Activated B cell treated with CpG ODN at 0.5 μM for 24 hours (primary cell): ENCODE measurements at regions not wholly inside any gene's neighbourhood (a gene's known extent, or its start where the extent isn't known, plus 50 kb on each side); places are given as distances from the start of the nearest gene placed in this dataset.

Experiments
- ATAC-seq: fragments of 200-7000 bp; cut with Tn5 transposase; one replicate; pipeline ENCODE4 v1.10.0; 2021; ENCODE audit warnings: low read depth, mild to moderate bottlenecking, moderate library complexity
- CTCF ChIA-PET: fragments of 350-600 bp; sonication (Branson Sonifier 250); formaldehyde crosslinking; loops from one replicate; lab custom pipeline; 2021; ENCODE audit warnings: antibody characterized with exemption; lab: Charles Lee
- POLR2A ChIA-PET: fragments of 350-600 bp; sonication (Branson Sonifier 250); formaldehyde crosslinking; loops from one replicate; lab custom pipeline; 2021; ENCODE audit warnings: antibody characterized with exemption; lab: Charles Lee
- DNase-seq: peaks from one replicate; pipeline ENCODE4 v3.0.0; 2022
- H3K27ac Mint-ChIP-seq: one replicate; pipeline ENCODE4 v1.8.0; 2020; ENCODE audit warnings: mixed read lengths
- H3K27me3 Mint-ChIP-seq: one replicate; pipeline ENCODE4 v1.8.0; 2021; ENCODE audit warnings: mixed read lengths
- H3K36me3 Mint-ChIP-seq: one replicate; pipeline ENCODE4 v1.8.0; 2021; ENCODE audit warnings: low read depth, mixed read lengths
- H3K4me1 Mint-ChIP-seq: one replicate; pipeline ENCODE4 v1.8.0; 2021; ENCODE audit warnings: mixed read lengths
- H3K4me3 Mint-ChIP-seq: one replicate; pipeline ENCODE4 v1.8.0; 2020; ENCODE audit warnings: mild to moderate bottlenecking, mixed read lengths
- H3K9me3 Mint-ChIP-seq: one replicate; pipeline ENCODE4 v1.8.0; 2020; ENCODE audit warnings: mixed read lengths
- intact Hi-C: fragments of 100-400 bp; cut with micrococcal nuclease; formaldehyde crosslinking; loops from one replicate; pipeline ENCODE4 v1.15.1; 2024
- TF ChIP-seq, protein P1 (sequence below): fragments of 200-600 bp; IDR thresholded peaks from one replicate; pipeline ENCODE4 v1.8.0; 2022; ENCODE audit warnings: antibody characterized with exemption, mild to moderate bottlenecking

DNA sequence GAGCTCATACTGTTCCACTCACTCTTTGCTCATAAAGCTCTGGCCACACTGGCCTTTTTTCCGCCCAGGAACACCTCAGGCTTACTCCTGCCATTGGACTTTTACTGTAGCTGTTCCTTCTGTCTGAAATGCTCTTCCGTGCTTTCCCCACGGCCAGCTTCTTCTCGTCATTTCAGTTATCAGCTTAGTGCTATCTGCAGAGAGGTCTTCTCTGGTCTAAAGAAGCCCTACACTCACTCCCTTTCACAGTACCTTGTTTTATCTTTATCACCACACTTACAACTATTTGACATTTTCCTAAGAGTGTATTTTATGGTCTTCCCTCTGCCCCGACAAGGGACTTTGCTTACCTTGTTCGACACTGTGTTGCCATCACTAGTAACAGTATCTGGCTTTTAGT lies 388.1 kb upstream of the SPRED2 start:
- ChIA-PET CTCF (no interaction called here), POLR2A (no interaction called here)
- H3K4me3 Mint-ChIP-seq: no peak overlapping the region
- H3K27ac Mint-ChIP-seq: no peak overlapping the region
- H3K9me3 Mint-ChIP-seq: peaks cover 5% of the 10 kb centered on the region
- intact Hi-C loops: no loop called here
- H3K36me3 Mint-ChIP-seq: no peaks in the 10 kb centered on the region
- no peaks in the 10 kb centered on the region for H3K4me1 Mint-ChIP-seq
- peaks cover 3% of the 10 kb centered on the region for H3K27me3 Mint-ChIP-seq
- TF ChIP-seq, protein P1, sequence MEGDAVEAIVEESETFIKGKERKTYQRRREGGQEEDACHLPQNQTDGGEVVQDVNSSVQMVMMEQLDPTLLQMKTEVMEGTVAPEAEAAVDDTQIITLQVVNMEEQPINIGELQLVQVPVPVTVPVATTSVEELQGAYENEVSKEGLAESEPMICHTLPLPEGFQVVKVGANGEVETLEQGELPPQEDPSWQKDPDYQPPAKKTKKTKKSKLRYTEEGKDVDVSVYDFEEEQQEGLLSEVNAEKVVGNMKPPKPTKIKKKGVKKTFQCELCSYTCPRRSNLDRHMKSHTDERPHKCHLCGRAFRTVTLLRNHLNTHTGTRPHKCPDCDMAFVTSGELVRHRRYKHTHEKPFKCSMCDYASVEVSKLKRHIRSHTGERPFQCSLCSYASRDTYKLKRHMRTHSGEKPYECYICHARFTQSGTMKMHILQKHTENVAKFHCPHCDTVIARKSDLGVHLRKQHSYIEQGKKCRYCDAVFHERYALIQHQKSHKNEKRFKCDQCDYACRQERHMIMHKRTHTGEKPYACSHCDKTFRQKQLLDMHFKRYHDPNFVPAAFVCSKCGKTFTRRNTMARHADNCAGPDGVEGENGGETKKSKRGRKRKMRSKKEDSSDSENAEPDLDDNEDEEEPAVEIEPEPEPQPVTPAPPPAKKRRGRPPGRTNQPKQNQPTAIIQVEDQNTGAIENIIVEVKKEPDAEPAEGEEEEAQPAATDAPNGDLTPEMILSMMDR: no peak
- no peak for DNase-seq
- ATAC-seq: no peak

DNA sequence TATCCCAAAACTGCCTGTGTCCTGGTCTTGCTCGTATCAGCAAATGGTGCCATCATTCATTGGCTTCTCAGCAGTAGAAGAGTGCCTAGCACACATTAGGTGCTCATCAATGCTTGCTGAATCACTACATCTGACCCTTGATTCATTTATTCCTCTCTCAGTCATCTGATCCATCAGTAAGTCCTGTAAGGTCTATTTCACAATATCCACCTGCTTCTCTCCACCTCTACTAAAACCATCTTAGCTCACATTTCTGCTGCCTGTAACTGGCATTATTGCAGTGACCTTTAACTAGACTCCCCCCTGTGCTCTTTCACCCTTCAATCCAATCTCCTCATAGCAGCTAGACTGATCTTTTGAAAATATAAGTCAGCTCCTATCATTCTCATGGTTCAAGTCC lies 387.6 kb upstream of the SPRED2 start:
- Mint-ChIP-seq H3K4me3 (no peak overlapping the region), H3K9me3 (peaks cover 5% of the 10 kb centered on the region), H3K27ac (no peak overlapping the region), H3K4me1 (no peaks in the 10 kb centered on the region), H3K27me3 (peaks cover 3% of the 10 kb centered on the region), H3K36me3 (no peaks in the 10 kb centered on the region)
- TF ChIP-seq, protein P1: no peak
- DNase-seq (no peak), ATAC-seq (no peak)
- CTCF ChIA-PET: no interaction called here
- intact Hi-C loops: no loop called here
- POLR2A ChIA-PET: no interaction called here

DNA sequence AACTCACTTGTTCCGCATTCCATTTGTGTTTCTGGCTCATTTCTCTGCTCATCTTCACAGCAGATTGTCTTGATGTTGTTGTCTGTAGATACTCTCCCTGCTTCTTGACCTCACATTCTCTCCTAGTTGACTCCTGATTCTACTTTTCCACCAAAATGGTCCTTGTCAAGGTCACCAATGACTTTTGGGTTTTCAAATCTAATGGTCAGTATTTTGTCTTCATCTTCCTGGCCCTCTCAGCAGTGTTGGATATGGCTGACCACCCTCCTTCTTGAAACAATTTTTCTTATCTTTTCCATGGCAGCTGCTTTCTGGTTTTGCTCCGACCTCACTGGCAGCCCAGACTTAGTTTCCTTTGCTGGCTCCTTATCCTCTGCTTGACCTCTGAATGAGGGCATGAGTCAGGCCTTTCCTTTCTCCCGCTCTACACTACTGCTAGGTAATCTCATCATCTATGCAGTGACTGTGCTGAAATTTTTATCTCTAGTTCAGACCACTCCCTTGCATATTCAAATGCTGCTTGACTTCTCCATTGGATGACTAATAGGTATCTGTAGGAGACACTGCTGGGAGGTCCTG lies 386.6 kb upstream of the SPRED2 start:
- H3K4me3 Mint-ChIP-seq: no peak overlapping the region
- H3K9me3 Mint-ChIP-seq: peaks cover 5% of the 10 kb centered on the region
- H3K4me1 Mint-ChIP-seq: no peaks in the 10 kb centered on the region
- H3K27ac Mint-ChIP-seq: no peak overlapping the region
- CTCF ChIA-PET: no interaction called here
- no peaks in the 10 kb centered on the region for H3K36me3 Mint-ChIP-seq
- TF ChIP-seq, protein P1: no peak
- DNase-seq (no peak), ATAC-seq (no peak)
- intact Hi-C loops: no loop called here
- peaks cover 3% of the 10 kb centered on the region for H3K27me3 Mint-ChIP-seq
- POLR2A ChIA-PET: no interaction called here

DNA sequence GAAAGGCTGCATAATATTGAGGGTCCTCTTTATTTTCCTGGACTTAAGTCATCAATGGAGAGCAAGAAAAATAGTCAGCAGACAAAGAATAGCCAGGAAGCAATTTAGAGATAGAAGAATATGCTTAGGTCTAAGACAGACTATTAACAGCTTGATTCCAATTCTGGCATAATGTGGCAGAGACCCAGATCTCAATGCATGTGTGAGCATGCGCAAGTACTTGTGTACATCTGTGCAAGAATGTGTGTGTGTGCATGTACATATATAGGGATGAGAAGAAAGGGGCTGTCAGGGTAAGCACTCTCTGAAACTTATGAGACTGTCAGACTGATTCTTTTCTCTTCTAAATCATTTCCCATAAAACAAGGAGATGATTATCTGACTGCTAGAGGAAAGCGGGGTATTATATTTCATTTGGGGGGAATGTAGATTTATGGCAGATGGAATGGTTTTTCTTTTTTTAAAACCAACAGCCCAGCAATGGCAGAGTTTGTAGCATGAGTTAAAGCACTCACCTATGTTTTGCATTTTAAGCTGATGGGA lies 381.3 kb upstream of the SPRED2 start:
- H3K4me3 Mint-ChIP-seq: no peak overlapping the region
- H3K4me1 Mint-ChIP-seq: no peaks in the 10 kb centered on the region
- no peak overlapping the region for H3K27ac Mint-ChIP-seq
- H3K27me3 Mint-ChIP-seq: peaks cover 2% of the 10 kb centered on the region
- TF ChIP-seq, protein P1: no peak
- peaks cover 2% of the 10 kb centered on the region for H3K9me3 Mint-ChIP-seq
- CTCF ChIA-PET: no interaction called here
- intact Hi-C loops: no loop called here
- ATAC-seq: no peak
- POLR2A ChIA-PET: no interaction called here
- no peak for DNase-seq
- H3K36me3 Mint-ChIP-seq: no peaks in the 10 kb centered on the region

DNA sequence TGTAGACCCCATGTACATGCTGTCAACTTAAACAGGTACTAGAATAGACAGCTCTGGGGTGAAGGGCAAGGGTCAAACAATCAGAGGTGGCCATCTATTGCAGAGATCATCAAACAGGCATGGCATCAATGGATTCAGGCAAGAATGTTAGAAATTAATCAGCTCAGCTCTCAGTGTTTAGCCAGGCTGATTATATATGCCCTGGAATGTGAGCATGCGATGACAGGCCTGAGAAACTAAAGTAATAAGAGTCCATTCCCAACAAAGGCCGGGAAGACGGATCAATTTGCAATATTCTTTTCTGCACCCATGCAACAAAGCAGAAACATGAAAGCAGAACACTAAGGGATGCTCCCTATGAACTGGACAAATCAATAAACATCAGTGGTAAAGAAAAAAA lies 380.5 kb upstream of the SPRED2 start:
- ATAC-seq (no peak), DNase-seq (no peak)
- H3K9me3 Mint-ChIP-seq: peaks cover 4% of the 10 kb centered on the region
- peaks cover 2% of the 10 kb centered on the region for H3K27me3 Mint-ChIP-seq
- ChIA-PET CTCF (no interaction called here), POLR2A (no interaction called here)
- H3K36me3 Mint-ChIP-seq: no peaks in the 10 kb centered on the region
- H3K4me3 Mint-ChIP-seq: no peak overlapping the region
- H3K4me1 Mint-ChIP-seq: no peaks in the 10 kb centered on the region
- TF ChIP-seq, protein P1: no peak
- intact Hi-C loops: no loop called here
- no peak overlapping the region for H3K27ac Mint-ChIP-seq
